ENCODE measurements at regions not wholly inside any gene's neighbourhood (a gene's known extent, or its start where the extent isn't known, plus 50 kb on each side); places are given as distances from the start of the nearest gene placed in this dataset.
"Not testable (repeated sequence)": the region's sequence is repeated elsewhere in the genome, so short reads cannot be mapped to it uniquely, and the experiment has no call there.

DNA sequence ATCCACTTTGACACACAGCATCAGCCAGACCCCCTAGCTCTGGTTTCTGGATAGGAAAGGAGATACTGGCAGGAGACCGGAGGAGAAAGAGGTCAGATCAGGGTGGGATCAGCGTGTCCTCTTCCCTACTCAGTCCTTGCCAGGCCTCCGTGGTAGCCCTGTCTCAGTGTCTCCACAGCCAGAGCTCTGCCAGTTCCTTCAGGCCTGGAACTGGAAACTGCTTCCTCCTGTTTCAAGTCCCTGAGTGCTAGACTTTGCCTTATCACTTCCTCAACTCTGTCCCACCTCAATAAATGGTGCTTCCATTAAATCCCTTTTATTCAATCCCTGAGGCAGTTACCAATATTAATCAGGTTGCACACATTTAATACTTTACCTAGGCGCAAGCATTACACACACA is 96.8 kb upstream of the LY86 start:
- no peaks in the 10 kb centered on the region for H3K9me2 ChIP-seq (replicated peaks; ENCODE audit: insufficient read depth, low read length)
- H3K79me2 ChIP-seq (ENCODE audit: insufficient read depth, low read length) = no peaks in the 10 kb centered on the region
- H3K36me3 ChIP-seq (ENCODE audit: low read length) = no peaks in the 10 kb centered on the region
- H4K20me1 ChIP-seq (ENCODE audit: low read depth, low read length) = no peaks in the 10 kb centered on the region
- H3K4me2 ChIP-seq (ENCODE audit: low read depth, low read length, poor library complexity, severe bottlenecking) = no peak overlapping the region
- H2AFZ ChIP-seq (ENCODE audit: low read depth, low read length, severe bottlenecking) = no peak overlapping the region
- H3K9me3 ChIP-seq (ENCODE audit: insufficient read depth, low read length) = no peaks in the 10 kb centered on the region
- no peak overlapping the region for H3K27ac ChIP-seq (ENCODE audit: low read depth, low read length)
- TF ChIP-seq EZH2phosphoT487 (conservative IDR thresholded peaks at IDR 0.05; ENCODE audit: low read length) = no peak
- TF ChIP-seq, protein P1, sequence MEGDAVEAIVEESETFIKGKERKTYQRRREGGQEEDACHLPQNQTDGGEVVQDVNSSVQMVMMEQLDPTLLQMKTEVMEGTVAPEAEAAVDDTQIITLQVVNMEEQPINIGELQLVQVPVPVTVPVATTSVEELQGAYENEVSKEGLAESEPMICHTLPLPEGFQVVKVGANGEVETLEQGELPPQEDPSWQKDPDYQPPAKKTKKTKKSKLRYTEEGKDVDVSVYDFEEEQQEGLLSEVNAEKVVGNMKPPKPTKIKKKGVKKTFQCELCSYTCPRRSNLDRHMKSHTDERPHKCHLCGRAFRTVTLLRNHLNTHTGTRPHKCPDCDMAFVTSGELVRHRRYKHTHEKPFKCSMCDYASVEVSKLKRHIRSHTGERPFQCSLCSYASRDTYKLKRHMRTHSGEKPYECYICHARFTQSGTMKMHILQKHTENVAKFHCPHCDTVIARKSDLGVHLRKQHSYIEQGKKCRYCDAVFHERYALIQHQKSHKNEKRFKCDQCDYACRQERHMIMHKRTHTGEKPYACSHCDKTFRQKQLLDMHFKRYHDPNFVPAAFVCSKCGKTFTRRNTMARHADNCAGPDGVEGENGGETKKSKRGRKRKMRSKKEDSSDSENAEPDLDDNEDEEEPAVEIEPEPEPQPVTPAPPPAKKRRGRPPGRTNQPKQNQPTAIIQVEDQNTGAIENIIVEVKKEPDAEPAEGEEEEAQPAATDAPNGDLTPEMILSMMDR (IDR thresholded peaks at IDR 0.05; ENCODE audit: insufficient read depth, low read length, poor library complexity, severe bottlenecking) = no peak
- H3K4me3 ChIP-seq (ENCODE audit: insufficient read depth, low read length, poor library complexity, severe bottlenecking) = no peak overlapping the region
- H3K27me3 ChIP-seq (ENCODE audit: low read length) = no peaks in the 10 kb centered on the region
- H3K9ac ChIP-seq (ENCODE audit: low read length) = no peak overlapping the region
- no peaks in the 10 kb centered on the region for H3F3A ChIP-seq (ENCODE audit: insufficient read depth)

DNA sequence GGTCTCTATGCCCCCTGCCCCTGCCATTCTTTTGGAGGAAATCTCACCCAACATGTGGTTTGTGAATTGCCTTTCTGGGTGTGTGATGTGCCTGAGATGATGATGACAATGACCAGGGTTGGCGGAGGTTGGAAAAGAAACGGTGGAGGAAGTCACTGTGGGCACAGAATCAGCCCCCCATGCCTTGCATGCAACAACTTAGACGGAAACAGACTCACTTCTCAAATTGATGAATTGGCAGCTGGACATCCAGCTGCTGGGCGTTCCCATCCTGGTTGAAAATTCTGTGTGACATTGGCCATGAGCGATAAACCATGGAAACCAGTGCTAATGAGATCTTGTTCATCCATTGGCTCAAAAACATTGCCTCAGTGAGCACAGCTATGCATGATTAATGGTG is 95.8 kb upstream of the LY86 start:
- Histone ChIP-seq H3K27ac (ENCODE audit: low read depth, low read length) (no peak overlapping the region), H3K27me3 (ENCODE audit: low read length) (no peaks in the 10 kb centered on the region), H3F3A (ENCODE audit: insufficient read depth) (no peaks in the 10 kb centered on the region), H2AFZ (ENCODE audit: low read depth, low read length, severe bottlenecking) (no peak overlapping the region), H3K79me2 (ENCODE audit: insufficient read depth, low read length) (no peaks in the 10 kb centered on the region), H3K4me2 (ENCODE audit: low read depth, low read length, poor library complexity, severe bottlenecking) (no peak overlapping the region), H3K4me3 (ENCODE audit: insufficient read depth, low read length, poor library complexity, severe bottlenecking) (no peak overlapping the region), H3K9me2 (replicated peaks; ENCODE audit: insufficient read depth, low read length) (no peaks in the 10 kb centered on the region), H4K20me1 (ENCODE audit: low read depth, low read length) (no peaks in the 10 kb centered on the region), H3K36me3 (ENCODE audit: low read length) (no peaks in the 10 kb centered on the region), H3K9me3 (ENCODE audit: insufficient read depth, low read length) (no peaks in the 10 kb centered on the region), H3K9ac (ENCODE audit: low read length) (no peak overlapping the region)
- no peak for TF ChIP-seq EZH2phosphoT487 (conservative IDR thresholded peaks at IDR 0.05; ENCODE audit: low read length)
- TF ChIP-seq, protein P1 (IDR thresholded peaks at IDR 0.05; ENCODE audit: insufficient read depth, low read length, poor library complexity, severe bottlenecking) = no peak

DNA sequence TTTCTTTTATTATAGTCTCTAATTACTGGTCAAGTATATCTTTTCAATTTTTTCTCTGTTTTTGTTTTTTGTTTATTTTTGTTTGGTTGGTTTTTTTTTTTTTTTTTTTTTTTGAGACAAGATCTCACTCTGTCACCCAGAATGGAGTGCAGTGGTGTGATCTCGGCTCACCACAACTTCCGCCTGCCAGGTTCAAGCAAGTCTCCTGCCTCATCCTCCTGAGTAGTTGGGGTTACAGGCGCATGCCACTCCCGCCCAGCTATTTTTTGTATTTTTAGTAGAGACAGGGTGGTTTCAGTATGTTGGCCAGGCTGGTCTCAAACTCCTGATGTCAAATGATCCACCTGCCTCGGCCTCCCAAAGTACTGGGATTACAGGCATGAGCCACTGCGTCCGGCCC is 94.4 kb upstream of the LY86 start:
- H3K27me3 ChIP-seq (ENCODE audit: low read length); H2AFZ ChIP-seq (ENCODE audit: low read depth, low read length, severe bottlenecking); H3K36me3 ChIP-seq (ENCODE audit: low read length); H3K9me2 ChIP-seq (replicated peaks; ENCODE audit: insufficient read depth, low read length); H4K20me1 ChIP-seq (ENCODE audit: low read depth, low read length); H3F3A ChIP-seq (ENCODE audit: insufficient read depth); H3K9me3 ChIP-seq (ENCODE audit: insufficient read depth, low read length); H3K9ac ChIP-seq (ENCODE audit: low read length); H3K79me2 ChIP-seq (ENCODE audit: insufficient read depth, low read length); H3K4me2 ChIP-seq (ENCODE audit: low read depth, low read length, poor library complexity, severe bottlenecking); H3K4me3 ChIP-seq (ENCODE audit: insufficient read depth, low read length, poor library complexity, severe bottlenecking); H3K27ac ChIP-seq (ENCODE audit: low read depth, low read length): not testable (repeated sequence)

- Histone ChIP-seq H3K9me2 (replicated peaks; ENCODE audit: insufficient read depth, low read length) (no peaks in the 10 kb centered on the region), H3K9me3 (ENCODE audit: insufficient read depth, low read length) (no peaks in the 10 kb centered on the region), H3K27me3 (ENCODE audit: low read length) (no peaks in the 10 kb centered on the region), H3F3A (ENCODE audit: insufficient read depth) (no peaks in the 10 kb centered on the region), H3K79me2 (ENCODE audit: insufficient read depth, low read length) (no peaks in the 10 kb centered on the region), H4K20me1 (ENCODE audit: low read depth, low read length) (no peaks in the 10 kb centered on the region), H3K27ac (ENCODE audit: low read depth, low read length) (no peak overlapping the region), H3K4me3 (ENCODE audit: insufficient read depth, low read length, poor library complexity, severe bottlenecking) (no peak overlapping the region), H2AFZ (ENCODE audit: low read depth, low read length, severe bottlenecking) (no peak overlapping the region), H3K9ac (ENCODE audit: low read length) (no peak overlapping the region), H3K36me3 (ENCODE audit: low read length) (no peaks in the 10 kb centered on the region), H3K4me2 (ENCODE audit: low read depth, low read length, poor library complexity, severe bottlenecking) (no peak overlapping the region)
- TF ChIP-seq, protein P1 (IDR thresholded peaks at IDR 0.05; ENCODE audit: insufficient read depth, low read length, poor library complexity, severe bottlenecking) = peak; percentile 94
- TF ChIP-seq EZH2phosphoT487 (conservative IDR thresholded peaks at IDR 0.05; ENCODE audit: low read length) = no peak
These were observed 93.8 kb upstream of the LY86 start for GRCh38 chr6:6494677-6495076.
